IPS DF 19.7 (cell line): ENCODE measurements at regions not wholly inside any gene's neighbourhood (a gene's known extent, or its start where the extent isn't known, plus 50 kb on each side); places are given as distances from the start of the nearest gene placed in this dataset.
"Not testable (repeated sequence)": the region's sequence is repeated elsewhere in the genome, so short reads cannot be mapped to it uniquely, and the experiment has no call there.

Experiments used
- DNase-seq: peaks from one replicate; pipeline ENCODE4 v3.0.0-alpha.2; 2013; ENCODE audit warnings: low read depth, low spot score

DNA sequence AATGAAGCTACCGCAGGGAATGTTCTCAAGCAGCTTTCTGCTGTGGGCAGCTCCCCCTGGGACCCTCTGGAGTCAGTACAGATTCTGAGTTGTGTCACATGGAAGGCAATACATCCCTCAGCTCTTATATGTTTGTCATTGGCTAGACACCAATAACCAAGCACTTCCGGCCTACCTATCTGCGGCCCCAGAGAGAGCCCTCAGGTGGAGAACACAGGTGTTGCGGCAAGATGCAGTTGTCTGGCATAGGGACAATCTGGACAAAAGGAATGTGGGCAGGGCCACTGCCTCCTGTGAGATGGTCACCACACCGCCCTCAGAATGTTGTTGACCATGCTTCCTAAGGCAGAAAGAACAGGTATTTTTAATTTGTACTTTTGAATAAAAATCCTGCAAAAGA lies 118.7 kb downstream of the BRMS1L start:
- peak; percentile 52 for DNase-seq

DNA sequence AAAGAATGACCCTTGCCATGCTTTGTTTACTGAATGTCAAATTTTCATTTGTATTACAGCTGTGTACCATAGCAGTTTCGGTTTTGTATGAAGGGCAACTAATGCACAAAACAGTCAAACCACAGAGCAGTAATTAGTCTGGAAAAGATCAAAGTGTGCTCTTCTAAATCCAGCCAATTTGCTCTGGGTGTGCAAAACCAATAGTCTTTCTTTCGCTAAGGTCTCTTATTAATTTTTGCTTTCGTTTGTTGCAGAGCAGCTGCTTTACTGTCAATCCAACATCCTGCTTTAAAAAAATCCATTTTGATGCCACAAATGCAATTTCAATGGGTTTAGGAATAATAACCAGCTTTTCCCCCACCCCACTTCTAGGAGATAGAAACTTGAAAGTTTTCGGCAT lies 114.2 kb downstream of the BRMS1L start:
- DNase-seq = no peak

DNA sequence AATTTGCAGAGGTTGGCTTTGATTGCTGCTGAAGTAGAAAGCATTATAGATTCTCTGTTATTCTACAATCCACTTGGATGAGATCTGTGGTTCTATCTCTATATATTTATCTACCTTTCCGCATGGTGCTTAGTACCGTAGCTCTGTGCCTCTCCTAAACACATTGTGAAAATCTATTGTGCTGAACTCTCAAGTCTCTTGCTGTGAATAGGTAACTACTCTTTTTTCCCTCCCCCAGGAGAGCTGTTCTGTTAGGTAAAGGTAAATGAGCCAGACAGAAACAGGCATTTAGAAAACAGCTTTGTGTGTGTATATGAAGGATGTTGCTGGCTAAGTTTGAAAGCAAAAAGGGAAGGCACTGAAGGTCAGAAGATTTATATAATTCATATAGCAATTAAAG lies 112.6 kb downstream of the BRMS1L start:
- no peak for DNase-seq

DNA sequence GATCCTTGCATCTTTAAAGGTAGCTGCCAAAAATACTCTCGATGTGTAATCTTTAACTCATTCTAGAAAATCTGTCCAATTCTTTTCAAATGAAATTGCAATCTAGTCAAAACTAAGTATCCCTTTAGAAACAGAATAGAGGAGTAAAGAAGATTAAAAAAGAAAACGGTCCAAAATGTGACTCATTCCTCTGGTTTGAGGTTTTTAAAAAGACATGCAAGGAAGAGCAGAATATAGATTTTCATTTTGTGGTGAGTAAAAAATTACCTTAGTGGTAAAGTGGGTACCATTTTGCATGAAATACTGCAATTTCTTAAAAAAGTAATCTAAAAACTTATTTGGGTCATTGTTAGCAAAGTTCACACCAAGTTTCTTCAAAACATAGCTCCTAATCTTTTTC lies 108.4 kb downstream of the BRMS1L start:
- no peak for DNase-seq

- no peak for DNase-seq
These were observed 106.6 kb downstream of the BRMS1L start for GRCh38 chr14:35932659-35933159.

DNA sequence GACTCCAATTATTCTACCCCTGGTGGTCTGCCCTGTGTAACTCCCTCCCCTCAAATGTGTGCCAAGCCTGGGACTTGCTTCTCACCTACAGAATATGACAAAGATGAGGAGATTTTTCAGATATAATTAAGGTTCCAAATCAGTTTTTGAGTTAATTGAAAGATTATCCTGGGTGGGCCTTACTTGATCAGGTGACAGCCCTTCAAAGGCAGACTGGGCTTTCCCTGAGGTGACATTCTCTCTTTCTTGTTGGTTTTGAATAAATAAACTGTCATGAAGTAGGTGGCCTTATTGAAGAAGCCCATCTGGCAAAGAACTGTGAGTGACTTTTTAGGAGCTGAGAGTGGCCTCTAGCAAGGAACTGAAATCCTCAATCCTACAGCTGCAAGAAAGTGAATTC lies 106.0 kb downstream of the BRMS1L start:
- DNase-seq = no peak

DNA sequence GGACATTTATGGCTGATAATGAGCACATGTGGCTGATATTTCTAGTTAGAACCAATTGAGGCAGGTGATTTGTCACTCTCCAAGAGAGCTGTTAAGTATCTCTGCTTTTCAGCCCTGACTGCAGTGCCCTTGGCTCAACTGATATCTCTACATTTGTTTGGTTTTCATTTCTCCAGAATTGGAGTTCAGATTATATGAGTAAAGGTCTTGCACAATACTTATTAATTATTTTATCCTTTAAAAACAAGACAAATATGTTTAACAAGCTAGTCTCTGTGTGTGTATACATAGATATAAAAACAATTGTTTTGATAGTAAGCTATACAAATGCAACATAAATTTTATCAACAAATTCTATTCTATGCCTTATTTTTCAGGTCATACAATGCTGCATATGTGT lies 105.2 kb downstream of the BRMS1L start:
- DNase-seq = no peak

DNA sequence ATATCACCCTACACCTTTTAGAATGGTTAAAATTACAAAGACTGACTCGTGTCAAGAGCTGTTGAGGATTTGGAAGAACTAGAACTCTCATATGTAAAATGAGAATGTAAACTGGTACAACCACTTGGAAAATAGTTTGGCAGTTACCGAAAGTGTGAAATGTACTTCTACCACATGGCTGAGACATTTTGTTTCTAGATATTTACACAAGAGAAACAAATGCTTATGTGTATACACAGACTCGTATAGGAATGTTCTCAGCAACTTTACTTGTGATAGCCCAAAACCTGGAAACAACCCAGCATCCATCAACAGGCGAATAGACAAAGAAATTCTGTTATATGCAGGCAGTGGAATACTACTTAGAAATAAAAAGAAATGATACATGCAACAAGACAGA lies 103.0 kb downstream of the BRMS1L start:
- no peak for DNase-seq

DNA sequence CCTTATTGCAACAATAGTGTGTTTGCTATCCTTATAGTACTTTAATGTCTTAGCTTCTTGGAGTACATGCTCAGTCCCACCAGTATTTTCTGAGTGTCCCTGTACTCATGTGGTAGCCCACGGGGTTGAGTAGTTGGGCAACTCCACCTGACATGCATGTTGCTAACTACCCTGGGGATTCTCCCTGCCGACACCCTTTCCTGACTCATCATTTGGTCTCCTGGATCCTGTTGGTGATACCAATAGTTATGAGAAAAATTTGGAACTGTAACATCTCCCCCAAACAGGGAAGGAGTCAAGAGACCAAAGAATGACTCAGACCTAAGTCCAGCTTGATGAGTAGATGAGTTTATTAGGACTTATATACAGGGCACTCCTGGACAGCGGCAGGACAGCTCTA lies 101.6 kb downstream of the BRMS1L start:
- no peak for DNase-seq

GRCh38 chr14:35925319-35925718 lies 99.2 kb downstream of the BRMS1L start:
- no peak for DNase-seq

GRCh38 chr14:35922590-35922989 lies 96.5 kb downstream of the BRMS1L start:
- DNase-seq = not testable (repeated sequence)

GRCh38 chr14:35921745-35922144 lies 95.6 kb downstream of the BRMS1L start:
- DNase-seq = no peak
